ENCODE measurements at regions not wholly inside any gene's neighbourhood (a gene's known extent, or its start where the extent isn't known, plus 50 kb on each side); places are given as distances from the start of the nearest gene placed in this dataset.

DNA sequence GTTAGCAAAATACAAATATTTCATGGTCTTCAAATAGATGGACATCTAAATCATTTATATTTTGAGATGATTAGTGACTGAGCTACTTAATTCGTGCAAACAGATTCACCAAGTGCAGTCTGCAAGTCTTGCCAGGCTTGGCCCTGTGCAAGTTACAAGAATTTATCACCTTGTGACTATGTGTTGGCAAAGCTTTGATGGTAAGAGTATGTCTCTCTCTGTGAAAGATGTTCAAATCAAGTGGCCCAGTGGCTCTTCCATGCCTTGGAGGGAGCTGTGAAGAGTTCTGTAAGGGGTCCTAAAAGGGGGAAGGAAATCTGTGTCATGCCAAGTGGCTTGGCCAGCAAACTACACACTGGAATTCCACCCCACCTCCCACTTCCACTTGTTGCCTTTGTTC lies 397.3 kb downstream of the TYW1 start:
- TF ChIP-seq, protein P1, sequence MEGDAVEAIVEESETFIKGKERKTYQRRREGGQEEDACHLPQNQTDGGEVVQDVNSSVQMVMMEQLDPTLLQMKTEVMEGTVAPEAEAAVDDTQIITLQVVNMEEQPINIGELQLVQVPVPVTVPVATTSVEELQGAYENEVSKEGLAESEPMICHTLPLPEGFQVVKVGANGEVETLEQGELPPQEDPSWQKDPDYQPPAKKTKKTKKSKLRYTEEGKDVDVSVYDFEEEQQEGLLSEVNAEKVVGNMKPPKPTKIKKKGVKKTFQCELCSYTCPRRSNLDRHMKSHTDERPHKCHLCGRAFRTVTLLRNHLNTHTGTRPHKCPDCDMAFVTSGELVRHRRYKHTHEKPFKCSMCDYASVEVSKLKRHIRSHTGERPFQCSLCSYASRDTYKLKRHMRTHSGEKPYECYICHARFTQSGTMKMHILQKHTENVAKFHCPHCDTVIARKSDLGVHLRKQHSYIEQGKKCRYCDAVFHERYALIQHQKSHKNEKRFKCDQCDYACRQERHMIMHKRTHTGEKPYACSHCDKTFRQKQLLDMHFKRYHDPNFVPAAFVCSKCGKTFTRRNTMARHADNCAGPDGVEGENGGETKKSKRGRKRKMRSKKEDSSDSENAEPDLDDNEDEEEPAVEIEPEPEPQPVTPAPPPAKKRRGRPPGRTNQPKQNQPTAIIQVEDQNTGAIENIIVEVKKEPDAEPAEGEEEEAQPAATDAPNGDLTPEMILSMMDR (IDR thresholded peaks at IDR 0.05), result no peak
- TF ChIP-seq POLR2AphosphoS5 (IDR thresholded peaks at IDR 0.05), result no peak
